Glutamatergic neuron (in vitro differentiated cells): ENCODE measurements at regions not wholly inside any gene's neighbourhood (a gene's known extent, or its start where the extent isn't known, plus 50 kb on each side); places are given as distances from the start of the nearest gene placed in this dataset.

Experiments used
- DNase-seq: peaks from one replicate; pipeline ENCODE4 v3.0.0; 2022
- H3K27ac Mint-ChIP-seq: one replicate; pipeline ENCODE4 v1.8.0; 2020; ENCODE audit warnings: mild to moderate bottlenecking, mixed read lengths, inconsistent platforms; ENCODE audit not compliant: unreplicated experiment
- H3K27me3 Mint-ChIP-seq: one replicate; pipeline ENCODE4 v1.8.0; 2020; ENCODE audit warnings: mild to moderate bottlenecking, moderate library complexity, mixed read lengths, inconsistent platforms; ENCODE audit not compliant: unreplicated experiment
- H3K36me3 Mint-ChIP-seq: one replicate; pipeline ENCODE4 v1.8.0; 2020; ENCODE audit warnings: mild to moderate bottlenecking, mixed read lengths, inconsistent platforms; ENCODE audit not compliant: unreplicated experiment
- H3K4me1 Mint-ChIP-seq: one replicate; pipeline ENCODE4 v1.8.0; 2020; ENCODE audit warnings: mild to moderate bottlenecking, low read depth, mixed read lengths, inconsistent platforms; ENCODE audit not compliant: unreplicated experiment
- H3K4me3 Mint-ChIP-seq: one replicate; pipeline ENCODE4 v1.8.0; 2020; ENCODE audit warnings: mild to moderate bottlenecking, mixed read lengths, inconsistent platforms; ENCODE audit not compliant: unreplicated experiment
- H3K9me3 Mint-ChIP-seq: one replicate; pipeline ENCODE4 v1.8.0; 2020; ENCODE audit warnings: mild to moderate bottlenecking, moderate library complexity, mixed read lengths, inconsistent platforms; ENCODE audit not compliant: unreplicated experiment
- TF ChIP-seq, protein P1 (sequence below): fragments of 200-600 bp; sonication (generic); IDR thresholded peaks from one replicate; pipeline ENCODE4 v1.5.0; 2021; ENCODE audit not compliant: partially characterized antibody, unreplicated experiment

DNA sequence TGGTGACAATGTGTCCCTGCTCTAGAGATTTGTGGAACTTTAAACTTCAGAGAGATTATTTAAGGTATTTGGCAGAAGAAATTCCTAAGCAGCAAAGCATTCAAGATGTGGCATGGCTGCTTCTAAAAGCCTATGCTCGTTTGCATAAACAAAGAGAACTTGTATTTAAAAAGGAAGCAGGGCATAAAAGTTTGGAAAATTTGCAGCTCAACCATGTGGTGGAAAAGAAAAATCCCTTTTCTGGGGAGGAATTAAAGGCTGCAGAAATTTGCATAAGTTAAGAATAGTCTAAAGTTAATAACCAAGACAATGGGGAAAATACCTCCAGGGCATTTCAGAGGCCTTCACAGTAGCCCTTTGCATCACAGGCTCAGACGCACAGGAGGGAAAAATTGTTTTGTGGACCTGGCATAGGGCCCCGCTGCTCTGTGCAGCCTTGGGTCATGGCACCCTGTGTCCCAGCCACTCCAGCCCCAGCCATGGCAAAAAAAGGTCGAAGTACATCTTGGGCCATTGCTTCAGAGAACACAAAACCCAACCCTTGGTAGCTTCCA is 1109.1 kb downstream of the OTOL1 start:
- Mint-ChIP-seq H3K9me3 (no peaks in the 10 kb centered on the region), H3K4me3 (no peak overlapping the region), H3K36me3 (no peaks in the 10 kb centered on the region), H3K4me1 (no peaks in the 10 kb centered on the region), H3K27me3 (no peaks in the 10 kb centered on the region), H3K27ac (no peak overlapping the region)
- TF ChIP-seq, protein P1, sequence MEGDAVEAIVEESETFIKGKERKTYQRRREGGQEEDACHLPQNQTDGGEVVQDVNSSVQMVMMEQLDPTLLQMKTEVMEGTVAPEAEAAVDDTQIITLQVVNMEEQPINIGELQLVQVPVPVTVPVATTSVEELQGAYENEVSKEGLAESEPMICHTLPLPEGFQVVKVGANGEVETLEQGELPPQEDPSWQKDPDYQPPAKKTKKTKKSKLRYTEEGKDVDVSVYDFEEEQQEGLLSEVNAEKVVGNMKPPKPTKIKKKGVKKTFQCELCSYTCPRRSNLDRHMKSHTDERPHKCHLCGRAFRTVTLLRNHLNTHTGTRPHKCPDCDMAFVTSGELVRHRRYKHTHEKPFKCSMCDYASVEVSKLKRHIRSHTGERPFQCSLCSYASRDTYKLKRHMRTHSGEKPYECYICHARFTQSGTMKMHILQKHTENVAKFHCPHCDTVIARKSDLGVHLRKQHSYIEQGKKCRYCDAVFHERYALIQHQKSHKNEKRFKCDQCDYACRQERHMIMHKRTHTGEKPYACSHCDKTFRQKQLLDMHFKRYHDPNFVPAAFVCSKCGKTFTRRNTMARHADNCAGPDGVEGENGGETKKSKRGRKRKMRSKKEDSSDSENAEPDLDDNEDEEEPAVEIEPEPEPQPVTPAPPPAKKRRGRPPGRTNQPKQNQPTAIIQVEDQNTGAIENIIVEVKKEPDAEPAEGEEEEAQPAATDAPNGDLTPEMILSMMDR: no peak
- DNase-seq: no peak

DNA sequence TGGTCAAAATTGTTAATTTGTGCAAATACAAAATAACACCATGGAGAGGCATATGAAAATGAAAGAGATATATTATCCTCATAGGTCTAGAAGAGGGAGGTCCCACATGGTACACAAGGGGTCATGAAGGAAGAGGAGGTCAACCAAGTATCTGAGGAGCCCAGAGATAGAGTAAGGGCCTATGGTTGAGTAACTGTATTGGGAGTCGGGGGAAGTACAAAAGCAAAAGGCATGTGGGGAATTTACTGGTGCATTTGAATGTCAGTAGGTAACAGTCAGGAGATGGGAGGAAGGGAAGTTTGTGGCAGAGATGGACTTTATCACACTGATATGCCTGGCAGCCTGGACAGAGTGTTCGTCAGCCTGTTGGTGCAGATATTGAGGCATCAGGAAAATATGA is 1113.7 kb downstream of the OTOL1 start:
- no peak for DNase-seq

DNA sequence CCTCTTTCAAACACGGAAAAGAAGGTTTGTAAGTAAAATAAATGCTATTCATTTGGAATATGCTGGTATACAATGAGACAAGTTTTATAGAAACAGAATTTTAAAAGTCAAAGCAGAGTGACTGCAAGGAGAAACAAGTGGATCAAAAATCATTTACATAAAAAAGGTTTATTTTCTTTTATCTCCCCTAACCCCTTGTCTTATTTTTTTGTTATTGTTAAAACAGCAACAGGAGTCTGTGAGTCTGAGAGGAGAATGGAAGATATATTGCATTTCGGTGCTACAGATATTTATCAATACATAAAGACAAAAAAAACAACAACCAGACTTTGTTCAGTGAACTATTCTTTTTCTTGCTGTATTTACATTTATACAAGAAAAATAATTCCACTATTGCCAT is 1116.4 kb downstream of the OTOL1 start:
- no peak for DNase-seq
- no peak overlapping the region for H3K27ac Mint-ChIP-seq
- TF ChIP-seq, protein P1: no peak
- H3K27me3 Mint-ChIP-seq: peaks cover 1% of the 10 kb centered on the region
- H3K9me3 Mint-ChIP-seq: no peaks in the 10 kb centered on the region
- no peak overlapping the region for H3K4me3 Mint-ChIP-seq
- no peaks in the 10 kb centered on the region for H3K36me3 Mint-ChIP-seq
- H3K4me1 Mint-ChIP-seq: no peaks in the 10 kb centered on the region

More for the DNA sequence above, 1113.7 kb downstream of the OTOL1 start:
- TF ChIP-seq, protein P1: no peak
- Mint-ChIP-seq H3K9me3 (no peaks in the 10 kb centered on the region), H3K4me3 (no peak overlapping the region), H3K4me1 (no peaks in the 10 kb centered on the region), H3K27me3 (peaks cover under 1% of the 10 kb centered on the region), H3K27ac (no peak overlapping the region), H3K36me3 (no peaks in the 10 kb centered on the region)

DNA sequence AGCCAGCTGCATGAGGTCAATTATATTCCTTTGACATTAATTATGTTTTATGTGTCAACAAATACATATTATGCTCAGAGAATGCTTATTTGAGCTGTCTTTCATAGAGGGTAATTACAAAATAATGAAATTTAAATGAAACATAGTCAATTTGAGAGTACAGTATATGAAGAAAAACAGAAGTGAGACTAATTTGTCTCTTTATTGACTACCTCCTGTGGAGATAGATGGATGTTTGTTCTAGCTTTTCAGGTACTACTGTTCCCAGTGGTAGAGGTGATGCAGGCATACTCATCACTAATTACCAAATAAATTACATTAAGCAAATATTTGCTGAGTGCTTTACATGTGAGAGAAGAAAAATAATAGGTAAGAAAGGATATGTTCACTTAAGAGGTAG is 1129.6 kb downstream of the OTOL1 start:
- H3K9me3 Mint-ChIP-seq: peaks cover 3% of the 10 kb centered on the region

DNA sequence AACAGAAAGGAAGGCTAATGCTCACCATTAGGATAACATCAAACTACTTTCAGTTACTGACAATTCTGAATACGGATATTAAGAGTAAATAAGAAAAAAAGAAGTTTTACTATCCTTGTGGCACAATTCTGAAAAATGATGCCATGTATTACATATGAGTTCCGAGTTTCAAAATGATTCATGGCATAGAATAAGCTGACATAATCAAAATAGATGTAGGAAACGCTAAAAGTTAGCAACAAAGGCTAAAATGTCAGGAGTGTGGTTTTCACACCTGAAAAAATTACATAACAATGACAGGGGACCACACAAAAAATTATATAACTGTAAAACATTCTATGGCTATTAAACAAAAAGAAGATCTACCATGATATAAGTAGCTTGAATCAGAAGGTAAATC is 1131.9 kb downstream of the OTOL1 start:
- Mint-ChIP-seq H3K4me3 (no peak overlapping the region), H3K27me3 (no peaks in the 10 kb centered on the region), H3K4me1 (no peaks in the 10 kb centered on the region), H3K9me3 (peaks cover 2% of the 10 kb centered on the region), H3K27ac (no peak overlapping the region), H3K36me3 (no peaks in the 10 kb centered on the region)
- DNase-seq: no peak
- TF ChIP-seq, protein P1: no peak

More for the DNA sequence above, 1129.6 kb downstream of the OTOL1 start:
- Mint-ChIP-seq H3K36me3 (peaks cover 4% of the 10 kb centered on the region), H3K27me3 (no peaks in the 10 kb centered on the region), H3K4me1 (no peaks in the 10 kb centered on the region), H3K27ac (no peak overlapping the region), H3K4me3 (no peak overlapping the region)
- TF ChIP-seq, protein P1: no peak
- no peak for DNase-seq
